ENCODE measurements at regions not wholly inside any gene's neighbourhood (a gene's known extent, or its start where the extent isn't known, plus 50 kb on each side); places are given as distances from the start of the nearest gene placed in this dataset.

DNA sequence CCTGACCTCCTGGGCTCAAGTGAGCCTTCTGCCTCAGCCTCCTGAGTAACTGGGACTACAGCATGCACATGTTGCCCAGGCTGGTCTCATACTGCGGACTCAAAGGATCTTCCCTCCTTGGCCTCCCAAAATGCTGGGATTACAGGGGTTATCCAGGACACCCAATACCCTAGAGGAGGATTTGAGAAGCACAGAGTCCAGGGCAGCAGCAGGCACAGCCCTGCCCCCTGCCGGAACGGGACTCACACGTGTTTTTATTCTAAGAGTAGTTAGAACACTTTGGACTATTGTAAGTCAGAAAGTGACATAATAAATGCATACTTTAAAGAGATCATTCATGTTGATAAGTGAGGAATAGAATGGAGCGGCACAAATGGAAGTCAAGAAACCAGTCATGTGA lies 80.2 kb downstream of the C6orf118 start:
- TF ChIP-seq TAF1 (IDR thresholded peaks at IDR 0.05; ENCODE audit: borderline replicate concordance, insufficient read depth, low read length) = no peak
- TF ChIP-seq SIN3A (IDR thresholded peaks at IDR 0.05; ENCODE audit: borderline replicate concordance, insufficient read depth, low read length) = no peak
- TF ChIP-seq REST (IDR thresholded peaks at IDR 0.05; ENCODE audit: insufficient read depth in 1 of 2, low read depth in 2 of 2, low read length in 2 of 2) = no peak
- TF ChIP-seq POLR2AphosphoS5 (IDR thresholded peaks at IDR 0.05; ENCODE audit: low read depth, low read length) = no peak
- TF ChIP-seq FOXP2 (optimal IDR thresholded peaks at IDR 0.05; ENCODE audit: borderline replicate concordance, extremely low read depth, extremely low read length, insufficient read depth) = no peak

GRCh38 chr6:165227644-165228329 lies 81.6 kb downstream of the C6orf118 start:
- TF ChIP-seq SIN3A (IDR thresholded peaks at IDR 0.05; ENCODE audit: borderline replicate concordance, insufficient read depth, low read length) = no peak
- TF ChIP-seq FOXP2 (optimal IDR thresholded peaks at IDR 0.05; ENCODE audit: borderline replicate concordance, extremely low read depth, extremely low read length, insufficient read depth) = no peak
- no peak for TF ChIP-seq REST (IDR thresholded peaks at IDR 0.05; ENCODE audit: insufficient read depth in 1 of 2, low read depth in 2 of 2, low read length in 2 of 2)
- TF ChIP-seq TAF1 (IDR thresholded peaks at IDR 0.05; ENCODE audit: borderline replicate concordance, insufficient read depth, low read length) = no peak
- TF ChIP-seq POLR2AphosphoS5 (IDR thresholded peaks at IDR 0.05; ENCODE audit: low read depth, low read length) = no peak

DNA sequence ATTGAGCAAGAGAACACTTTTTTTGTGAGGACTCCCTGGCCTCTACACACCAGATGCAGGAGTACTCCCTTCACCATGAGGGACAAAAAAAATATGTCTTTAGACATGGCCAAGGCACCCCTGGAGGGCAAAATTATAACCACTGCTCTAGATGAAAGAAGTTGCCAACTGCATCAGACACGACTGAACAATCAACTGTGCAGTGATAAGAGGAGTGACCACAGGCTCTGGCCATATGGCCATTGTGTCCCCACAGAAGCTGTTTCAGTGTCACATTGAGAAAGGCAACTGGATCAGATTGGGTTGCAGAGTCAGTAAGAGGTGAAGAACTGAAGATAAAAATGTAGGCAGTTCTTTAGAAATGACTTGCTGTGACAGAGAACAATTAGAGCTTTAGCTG lies 85.7 kb downstream of the C6orf118 start:
- TF ChIP-seq SIN3A (IDR thresholded peaks at IDR 0.05; ENCODE audit: borderline replicate concordance, insufficient read depth, low read length) = no peak
- TF ChIP-seq FOXP2 (optimal IDR thresholded peaks at IDR 0.05; ENCODE audit: borderline replicate concordance, extremely low read depth, extremely low read length, insufficient read depth) = no peak
- TF ChIP-seq REST (IDR thresholded peaks at IDR 0.05; ENCODE audit: insufficient read depth in 1 of 2, low read depth in 2 of 2, low read length in 2 of 2) = no peak
- TF ChIP-seq TAF1 (IDR thresholded peaks at IDR 0.05; ENCODE audit: borderline replicate concordance, insufficient read depth, low read length) = no peak
- no peak for TF ChIP-seq POLR2AphosphoS5 (IDR thresholded peaks at IDR 0.05; ENCODE audit: low read depth, low read length)

DNA sequence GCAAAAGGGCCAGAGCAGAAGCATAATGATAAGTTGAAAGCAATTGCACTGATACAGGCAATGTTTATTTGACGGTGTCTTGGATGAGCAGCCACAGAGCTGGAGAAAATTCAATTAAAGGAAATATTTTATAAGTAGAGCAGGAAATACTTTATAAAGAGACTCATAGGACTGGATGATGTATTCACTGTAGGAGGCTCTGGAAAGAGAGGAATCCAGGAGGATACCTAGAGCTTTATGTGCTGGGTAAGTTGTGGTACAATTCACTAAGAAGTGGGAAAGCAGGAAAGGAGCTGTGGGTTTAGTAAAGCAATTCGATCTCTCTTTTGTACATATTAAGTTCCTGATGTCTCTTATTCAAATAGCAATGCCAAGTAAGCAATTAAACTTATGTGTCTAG lies 86.3 kb downstream of the C6orf118 start:
- TF ChIP-seq REST (IDR thresholded peaks at IDR 0.05; ENCODE audit: insufficient read depth in 1 of 2, low read depth in 2 of 2, low read length in 2 of 2) = no peak
- TF ChIP-seq POLR2AphosphoS5 (IDR thresholded peaks at IDR 0.05; ENCODE audit: low read depth, low read length) = no peak
- TF ChIP-seq FOXP2 (optimal IDR thresholded peaks at IDR 0.05; ENCODE audit: borderline replicate concordance, extremely low read depth, extremely low read length, insufficient read depth) = no peak
- no peak for TF ChIP-seq TAF1 (IDR thresholded peaks at IDR 0.05; ENCODE audit: borderline replicate concordance, insufficient read depth, low read length)
- TF ChIP-seq SIN3A (IDR thresholded peaks at IDR 0.05; ENCODE audit: borderline replicate concordance, insufficient read depth, low read length) = no peak
